HEK293 (cell line): ENCODE measurements at regions not wholly inside any gene's neighbourhood (a gene's known extent, or its start where the extent isn't known, plus 50 kb on each side); places are given as distances from the start of the nearest gene placed in this dataset.

ENCODE experiments used
- CTCF ChIA-PET: fragments of 350-600 bp; formaldehyde crosslinking; extraction: SDS; loops from one replicate; lab custom pipeline; 2021; ENCODE audit warnings: antibody characterized with exemption; lab: Yijun Ruan, JAX
- POLR2A ChIA-PET: fragments of 300-600 bp; formaldehyde crosslinking; extraction: SDS; loops from one replicate; lab custom pipeline; 2020; ENCODE audit warnings: antibody characterized with exemption, inconsistent platforms; lab: Yijun Ruan, JAX
- H3K27ac ChIP-seq: fragments of 200-500 bp; sonication (Bioruptor generic); 2 replicates; pipeline ENCODE4 v1.5.1; 2014; ENCODE audit warnings: low read depth, low read length, control low read depth, inconsistent platforms; ENCODE audit errors: extremely low read depth
- H3K36me3 ChIP-seq, 2 experiments: fragments of 200-500 bp in 1 of 2; sonication (Bioruptor generic) in 1 of 2; 1 replicate in 1 of 2; 2 replicates in 1 of 2; pipeline ENCODE4 v1.5.1; 2014 to 2017; ENCODE audit warnings: inconsistent platforms in 2 of 2, low read length in 2 of 2; ENCODE audit not compliant: control insufficient read depth in 2 of 2, insufficient read depth in 1 of 2
- H3K4me1 ChIP-seq: fragments of 200-500 bp; sonication (Bioruptor generic); 2 replicates; pipeline ENCODE4 v1.5.1; 2014; ENCODE audit warnings: mild to moderate bottlenecking, low read length, inconsistent platforms; ENCODE audit not compliant: control insufficient read depth, insufficient read depth
- H3K4me3 ChIP-seq: 2 replicates; pipeline ENCODE4 v1.5.1; 2011; ENCODE audit warnings: low read depth, mild to moderate bottlenecking, control low read depth, low read length, moderate library complexity
- H3K9me3 ChIP-seq: fragments of 200-500 bp; sonication (Bioruptor generic); 2 replicates; pipeline ENCODE4 v1.5.1; 2014; ENCODE audit warnings: low read depth, low read length, inconsistent platforms; ENCODE audit not compliant: control insufficient read depth, insufficient read depth
- GFI1B ChIP-seq: fragments of 450-650 bp; formaldehyde crosslinking; IDR thresholded peaks from 2 replicates; pipeline ENCODE4 v1.5.1; 2016; ENCODE audit warnings: missing biosample characterization, missing genetic modification characterization
- KLF10 ChIP-seq: fragments of 450-650 bp; IDR thresholded peaks from 2 replicates; pipeline ENCODE4 v1.5.1; 2018; ENCODE audit warnings: missing biosample characterization, mild to moderate bottlenecking, missing genetic modification characterization
- KLF7 ChIP-seq: fragments of 450-650 bp; formaldehyde crosslinking; IDR thresholded peaks from 2 replicates; pipeline ENCODE4 v1.5.1; 2016; ENCODE audit warnings: missing biosample characterization, missing genetic modification characterization, borderline replicate concordance
- RBAK ChIP-seq: fragments of 450-650 bp; formaldehyde crosslinking; IDR thresholded peaks from 2 replicates; pipeline ENCODE4 v1.5.1; 2016; ENCODE audit warnings: missing biosample characterization, missing genetic modification characterization
- SCRT2 ChIP-seq: fragments of 450-650 bp; formaldehyde crosslinking; IDR thresholded peaks from 2 replicates; pipeline ENCODE4 v1.5.1; 2016; ENCODE audit warnings: missing biosample characterization, missing genetic modification characterization
- SP3 ChIP-seq: fragments of 450-650 bp; formaldehyde crosslinking; IDR thresholded peaks from 2 replicates; pipeline ENCODE4 v1.5.1; 2016; ENCODE audit warnings: missing biosample characterization, missing genetic modification characterization
- ZNF10 ChIP-seq: fragments of 450-650 bp; formaldehyde crosslinking; IDR thresholded peaks from 2 replicates; pipeline ENCODE4 v1.5.1; 2017; ENCODE audit warnings: missing biosample characterization, missing genetic modification characterization
- ZNF114 ChIP-seq: fragments of 450-650 bp; formaldehyde crosslinking; IDR thresholded peaks from 2 replicates; pipeline ENCODE4 v1.5.0; 2017; ENCODE audit warnings: missing biosample characterization, missing genetic modification characterization
- ZNF146 ChIP-seq: fragments of 450-650 bp; formaldehyde crosslinking; IDR thresholded peaks from 2 replicates; pipeline ENCODE4 v1.5.1; 2016; ENCODE audit warnings: missing biosample characterization, missing genetic modification characterization
- ZNF184 ChIP-seq: fragments of 450-650 bp; IDR thresholded peaks from 2 replicates; pipeline ENCODE4 v1.5.1; 2018; ENCODE audit warnings: missing biosample characterization, mild to moderate bottlenecking, missing genetic modification characterization
- ZNF211 ChIP-seq: fragments of 450-650 bp; formaldehyde crosslinking; IDR thresholded peaks from 2 replicates; pipeline ENCODE4 v1.5.1; 2016; ENCODE audit warnings: low read depth, missing biosample characterization, missing genetic modification characterization
- ZNF239 ChIP-seq: fragments of 450-650 bp; formaldehyde crosslinking; IDR thresholded peaks from 2 replicates; pipeline ENCODE4 v1.5.1; 2016; ENCODE audit warnings: missing biosample characterization, missing genetic modification characterization
- ZNF341 ChIP-seq: fragments of 450-650 bp; formaldehyde crosslinking; IDR thresholded peaks from 2 replicates; pipeline ENCODE4; 2016; ENCODE audit warnings: low read depth, missing biosample characterization, missing genetic modification characterization
- ZNF354C ChIP-seq: fragments of 450-650 bp; formaldehyde crosslinking; IDR thresholded peaks from 2 replicates; pipeline ENCODE4 v1.5.1; 2016; ENCODE audit warnings: missing biosample characterization, missing genetic modification characterization, low read depth, borderline replicate concordance
- ZNF426 ChIP-seq: fragments of 450-650 bp; formaldehyde crosslinking; IDR thresholded peaks from 2 replicates; pipeline ENCODE4 v1.5.1; 2017; ENCODE audit warnings: missing biosample characterization, missing genetic modification characterization, mild to moderate bottlenecking, inconsistent platforms, moderate library complexity
- ZNF561 ChIP-seq: fragments of 450-650 bp; IDR thresholded peaks from 2 replicates; pipeline ENCODE4 v1.5.1; 2018; ENCODE audit warnings: missing biosample characterization, missing genetic modification characterization, borderline replicate concordance
- ZNF585B ChIP-seq: fragments of 450-650 bp; formaldehyde crosslinking; IDR thresholded peaks from 2 replicates; pipeline ENCODE4 v1.5.1; 2016; ENCODE audit warnings: missing biosample characterization, missing genetic modification characterization
- ZNF701 ChIP-seq: fragments of 450-650 bp; formaldehyde crosslinking; IDR thresholded peaks from 2 replicates; pipeline ENCODE4 v1.5.1; 2016; ENCODE audit warnings: missing biosample characterization, missing genetic modification characterization
- ZNF791 ChIP-seq: fragments of 450-650 bp; formaldehyde crosslinking; IDR thresholded peaks from 2 replicates; pipeline ENCODE4 v1.5.1; 2016; ENCODE audit warnings: missing biosample characterization, missing genetic modification characterization
- ZNF830 ChIP-seq: fragments of 450-650 bp; IDR thresholded peaks from 2 replicates; pipeline ENCODE4 v1.5.0; 2018; ENCODE audit warnings: missing biosample characterization, missing genetic modification characterization, low read depth, mild to moderate bottlenecking, moderate library complexity
- TF ChIP-seq, protein P1 (sequence below): fragments of 450-650 bp; formaldehyde crosslinking; IDR thresholded peaks from 2 replicates; pipeline ENCODE4 v1.5.1; 2016; ENCODE audit warnings: missing biosample characterization, missing genetic modification characterization, borderline replicate concordance
- TF ChIP-seq, protein P2 (sequence below): fragments of 450-650 bp; formaldehyde crosslinking; IDR thresholded peaks from 2 replicates; pipeline ENCODE4 v1.5.1; 2016; ENCODE audit warnings: missing biosample characterization, missing genetic modification characterization

DNA sequence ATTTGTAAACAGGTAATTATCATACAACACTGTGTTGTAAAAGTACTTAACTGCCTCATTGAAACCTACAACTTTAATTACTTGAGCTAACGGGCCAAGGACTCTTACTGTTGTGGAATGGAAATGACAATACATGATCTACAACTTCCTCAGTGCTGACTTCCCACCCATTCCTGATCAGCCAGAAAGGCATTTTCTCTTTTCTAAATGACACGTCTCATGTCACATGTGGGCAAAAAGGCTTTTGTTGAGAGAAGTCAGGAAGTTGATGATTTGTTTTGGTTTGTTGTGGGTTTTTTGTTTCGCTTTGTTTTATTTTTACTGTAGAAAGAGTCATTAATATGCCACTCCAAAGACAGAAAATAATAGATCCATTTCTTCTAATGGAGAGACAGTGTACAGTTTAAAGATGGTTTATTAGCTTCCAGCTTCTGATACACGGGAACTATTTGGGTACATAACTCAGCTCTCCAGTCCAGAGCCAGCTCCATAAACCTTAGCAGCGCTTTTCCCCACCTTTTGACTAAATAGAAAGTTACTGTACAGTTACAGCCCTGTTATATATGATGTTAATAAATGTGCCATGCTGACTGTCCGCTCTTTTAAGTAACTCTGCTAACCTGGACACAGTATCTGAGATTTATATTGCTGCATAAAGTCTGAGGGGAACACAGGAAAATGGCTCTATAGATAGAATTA lies 509.4 kb upstream of the API5 start (continued):
- TF ChIP-seq ZNF184: no peak
- TF ChIP-seq ZNF830 (tag by site-specific recombination): no peak
- TF ChIP-seq ZNF585B (tag by site-specific recombination): no peak
- no peak for TF ChIP-seq ZNF239 (tag by site-specific recombination)
- TF ChIP-seq, protein P1, sequence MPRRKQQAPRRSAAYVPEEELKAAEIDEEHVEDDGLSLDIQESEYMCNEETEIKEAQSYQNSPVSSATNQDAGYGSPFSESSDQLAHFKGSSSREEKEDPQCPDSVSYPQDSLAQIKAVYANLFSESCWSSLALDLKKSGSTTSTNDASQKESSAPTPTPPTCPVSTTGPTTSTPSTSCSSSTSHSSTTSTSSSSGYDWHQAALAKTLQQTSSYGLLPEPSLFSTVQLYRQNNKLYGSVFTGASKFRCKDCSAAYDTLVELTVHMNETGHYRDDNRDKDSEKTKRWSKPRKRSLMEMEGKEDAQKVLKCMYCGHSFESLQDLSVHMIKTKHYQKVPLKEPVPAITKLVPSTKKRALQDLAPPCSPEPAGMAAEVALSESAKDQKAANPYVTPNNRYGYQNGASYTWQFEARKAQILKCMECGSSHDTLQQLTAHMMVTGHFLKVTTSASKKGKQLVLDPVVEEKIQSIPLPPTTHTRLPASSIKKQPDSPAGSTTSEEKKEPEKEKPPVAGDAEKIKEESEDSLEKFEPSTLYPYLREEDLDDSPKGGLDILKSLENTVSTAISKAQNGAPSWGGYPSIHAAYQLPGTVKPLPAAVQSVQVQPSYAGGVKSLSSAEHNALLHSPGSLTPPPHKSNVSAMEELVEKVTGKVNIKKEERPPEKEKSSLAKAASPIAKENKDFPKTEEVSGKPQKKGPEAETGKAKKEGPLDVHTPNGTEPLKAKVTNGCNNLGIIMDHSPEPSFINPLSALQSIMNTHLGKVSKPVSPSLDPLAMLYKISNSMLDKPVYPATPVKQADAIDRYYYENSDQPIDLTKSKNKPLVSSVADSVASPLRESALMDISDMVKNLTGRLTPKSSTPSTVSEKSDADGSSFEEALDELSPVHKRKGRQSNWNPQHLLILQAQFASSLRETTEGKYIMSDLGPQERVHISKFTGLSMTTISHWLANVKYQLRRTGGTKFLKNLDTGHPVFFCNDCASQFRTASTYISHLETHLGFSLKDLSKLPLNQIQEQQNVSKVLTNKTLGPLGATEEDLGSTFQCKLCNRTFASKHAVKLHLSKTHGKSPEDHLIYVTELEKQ (tag by site-specific recombination): no peak
- TF ChIP-seq ZNF341 (tag by site-specific recombination): no peak
- no peak for TF ChIP-seq ZNF114 (tag by site-specific recombination)
- TF ChIP-seq ZNF701 (tag by site-specific recombination): no peak
- TF ChIP-seq ZNF561 (tag by site-specific recombination): no peak
- TF ChIP-seq ZNF426 (tag by site-specific recombination): no peak

DNA sequence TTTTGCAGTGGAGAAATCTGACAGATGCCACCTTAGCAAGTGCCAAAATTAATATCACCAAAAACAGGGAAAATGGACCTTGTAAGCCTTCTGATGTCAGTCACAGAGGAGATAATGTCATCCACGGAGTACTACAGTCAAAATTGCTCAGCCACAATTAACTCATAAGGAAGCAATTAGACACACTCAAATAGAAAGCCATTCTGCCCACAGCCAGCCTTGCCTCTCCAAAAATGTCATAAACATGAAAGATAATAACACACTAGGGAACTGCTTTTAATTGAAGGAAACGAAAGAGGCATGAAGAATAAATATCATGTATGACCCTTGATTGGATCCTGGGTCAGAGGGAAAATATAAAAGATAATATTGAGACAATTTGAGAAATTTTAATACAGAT lies 505.6 kb upstream of the API5 start:
- TF ChIP-seq ZNF354C (tag by site-specific recombination) (no peak), RBAK (tag by site-specific recombination) (no peak), ZNF211 (no peak), ZNF791 (no peak), SCRT2 (tag by site-specific recombination) (no peak), KLF10 (tag by site-specific recombination) (no peak), ZNF239 (tag by site-specific recombination) (no peak), ZNF146 (tag by site-specific recombination) (no peak), GFI1B (tag by site-specific recombination) (no peak), ZNF10 (no peak), KLF7 (tag by site-specific recombination) (no peak), SP3 (tag by site-specific recombination) (no peak)
- TF ChIP-seq, protein P2, sequence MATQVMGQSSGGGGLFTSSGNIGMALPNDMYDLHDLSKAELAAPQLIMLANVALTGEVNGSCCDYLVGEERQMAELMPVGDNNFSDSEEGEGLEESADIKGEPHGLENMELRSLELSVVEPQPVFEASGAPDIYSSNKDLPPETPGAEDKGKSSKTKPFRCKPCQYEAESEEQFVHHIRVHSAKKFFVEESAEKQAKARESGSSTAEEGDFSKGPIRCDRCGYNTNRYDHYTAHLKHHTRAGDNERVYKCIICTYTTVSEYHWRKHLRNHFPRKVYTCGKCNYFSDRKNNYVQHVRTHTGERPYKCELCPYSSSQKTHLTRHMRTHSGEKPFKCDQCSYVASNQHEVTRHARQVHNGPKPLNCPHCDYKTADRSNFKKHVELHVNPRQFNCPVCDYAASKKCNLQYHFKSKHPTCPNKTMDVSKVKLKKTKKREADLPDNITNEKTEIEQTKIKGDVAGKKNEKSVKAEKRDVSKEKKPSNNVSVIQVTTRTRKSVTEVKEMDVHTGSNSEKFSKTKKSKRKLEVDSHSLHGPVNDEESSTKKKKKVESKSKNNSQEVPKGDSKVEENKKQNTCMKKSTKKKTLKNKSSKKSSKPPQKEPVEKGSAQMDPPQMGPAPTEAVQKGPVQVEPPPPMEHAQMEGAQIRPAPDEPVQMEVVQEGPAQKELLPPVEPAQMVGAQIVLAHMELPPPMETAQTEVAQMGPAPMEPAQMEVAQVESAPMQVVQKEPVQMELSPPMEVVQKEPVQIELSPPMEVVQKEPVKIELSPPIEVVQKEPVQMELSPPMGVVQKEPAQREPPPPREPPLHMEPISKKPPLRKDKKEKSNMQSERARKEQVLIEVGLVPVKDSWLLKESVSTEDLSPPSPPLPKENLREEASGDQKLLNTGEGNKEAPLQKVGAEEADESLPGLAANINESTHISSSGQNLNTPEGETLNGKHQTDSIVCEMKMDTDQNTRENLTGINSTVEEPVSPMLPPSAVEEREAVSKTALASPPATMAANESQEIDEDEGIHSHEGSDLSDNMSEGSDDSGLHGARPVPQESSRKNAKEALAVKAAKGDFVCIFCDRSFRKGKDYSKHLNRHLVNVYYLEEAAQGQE (tag by site-specific recombination): no peak

More for the DNA sequence above, 505.6 kb upstream of the API5 start:
- H3K4me1 ChIP-seq: no peaks in the 10 kb centered on the region
- POLR2A ChIA-PET: no interaction called here
- no peak overlapping the region for H3K4me3 ChIP-seq
- H3K36me3 ChIP-seq: no peaks in the 10 kb centered on the region
- CTCF ChIA-PET: no interaction called here
- H3K27ac ChIP-seq: no peak overlapping the region
- no peaks in the 10 kb centered on the region for H3K9me3 ChIP-seq
